NT2/D1 (cell line): ENCODE measurements at regions not wholly inside any gene's neighbourhood (a gene's known extent, or its start where the extent isn't known, plus 50 kb on each side); places are given as distances from the start of the nearest gene placed in this dataset.
"Not testable (repeated sequence)": the region's sequence is repeated elsewhere in the genome, so short reads cannot be mapped to it uniquely, and the experiment has no call there.

ENCODE experiments used
- SUZ12 ChIP-seq: IDR thresholded peaks from 2 replicates; pipeline ENCODE4 v1.6.1; 2011; ENCODE audit not compliant: insufficient read length, insufficient read depth; ENCODE audit errors: extremely low read depth
- YY1 ChIP-seq: IDR thresholded peaks from 2 replicates; pipeline ENCODE4 v1.6.1; 2011; ENCODE audit not compliant: insufficient read length, insufficient read depth
- ZNF274 ChIP-seq: IDR thresholded peaks from 2 replicates; pipeline ENCODE4 v1.6.1; 2011; ENCODE audit warnings: mild to moderate bottlenecking, low read depth, low read length

- not testable (repeated sequence) for TF ChIP-seq SUZ12, ZNF274, YY1
Measured at GRCh38 chr5:30494113-30494512, 699.4 kb upstream of the CDH6 start.
